Sigmoid colon (tissue), 4 donors: ENCODE measurements at regions not wholly inside any gene's neighbourhood (a gene's known extent, or its start where the extent isn't known, plus 50 kb on each side); places are given as distances from the start of the nearest gene placed in this dataset.

Experiments used
- CTCF ChIP-seq, 4 experiments: fragments of 450-650 bp in 3 of 4; fragments of 200-600 bp in 1 of 4; IDR thresholded peaks; one replicate each; pipeline ENCODE4 v1.5.1; 2016 to 2019; ENCODE audit warnings: antibody characterized with exemption in 4 of 4, mild to moderate bottlenecking in 3 of 4, moderate library complexity in 2 of 4
- POLR2A ChIP-seq, 2 donors: fragments of 450-650 bp; IDR thresholded peaks; one replicate each; pipeline ENCODE4 v1.6.1; 2016; ENCODE audit warnings: antibody characterized with exemption in 2 of 2, mild to moderate bottlenecking in 2 of 2, moderate library complexity in 2 of 2
- POLR2AphosphoS5 ChIP-seq, 4 donors: sonication (generic); formaldehyde crosslinking; IDR thresholded peaks; one replicate each; pipeline ENCODE4 v1.6.1; 2017; ENCODE audit warnings: antibody characterized with exemption in 4 of 4

GRCh38 chr3:117005911-117006522 lies 296.4 kb downstream of the TUSC7 start:
- TF ChIP-seq CTCF (IDR thresholded peaks at IDR 0.05) (no peak), POLR2AphosphoS5 (IDR thresholded peaks at IDR 0.05) (no peak), POLR2A (IDR thresholded peaks at IDR 0.05) (no peak)
